ENCODE measurements at regions not wholly inside any gene's neighbourhood (a gene's known extent, or its start where the extent isn't known, plus 50 kb on each side); places are given as distances from the start of the nearest gene placed in this dataset.

GRCh38 chr15:91712286-91712685 lies 141.2 kb upstream of the SLCO3A1 start:
- H3K4me3 ChIP-seq (ENCODE audit: low read depth, low read length): no peak overlapping the region
- in situ Hi-C loops (cut with HindIII; ENCODE audit: low sequenced_read_pairs): no loop called here
- no peak for DNase-seq (ENCODE audit: low read depth)
- TF ChIP-seq CTCF (IDR thresholded peaks at IDR 0.05; ENCODE audit: low read depth, low read length, missing control alignments): no peak

GRCh38 chr15:91716536-91716935 lies 137.0 kb upstream of the SLCO3A1 start:
- in situ Hi-C loops (cut with HindIII; ENCODE audit: low sequenced_read_pairs): no loop called here
- H3K4me3 ChIP-seq (ENCODE audit: low read depth, low read length): no peak overlapping the region
- DNase-seq (ENCODE audit: low read depth): no peak
- no peak for TF ChIP-seq CTCF (IDR thresholded peaks at IDR 0.05; ENCODE audit: low read depth, low read length, missing control alignments)

- in situ Hi-C loops (cut with HindIII; ENCODE audit: low sequenced_read_pairs): no loop called here
- no peak for TF ChIP-seq CTCF (IDR thresholded peaks at IDR 0.05; ENCODE audit: low read depth, low read length, missing control alignments)
- no peak for DNase-seq (ENCODE audit: low read depth)
- H3K4me3 ChIP-seq (ENCODE audit: low read depth, low read length): no peak overlapping the region
These were observed 135.7 kb upstream of the SLCO3A1 start for GRCh38 chr15:91717811-91718210.

GRCh38 chr15:91723959-91724358 lies 129.5 kb upstream of the SLCO3A1 start:
- no peak for DNase-seq (ENCODE audit: low read depth)
- in situ Hi-C loops (cut with HindIII; ENCODE audit: low sequenced_read_pairs): no loop called here
- H3K4me3 ChIP-seq (ENCODE audit: low read depth, low read length): no peak overlapping the region
- TF ChIP-seq CTCF (IDR thresholded peaks at IDR 0.05; ENCODE audit: low read depth, low read length, missing control alignments): no peak

GRCh38 chr15:91733661-91734060 lies 119.8 kb upstream of the SLCO3A1 start:
- in situ Hi-C loops (cut with HindIII; ENCODE audit: low sequenced_read_pairs): no loop called here
- H3K4me3 ChIP-seq (ENCODE audit: low read depth, low read length): no peak overlapping the region
- no peak for DNase-seq (ENCODE audit: low read depth)
- no peak for TF ChIP-seq CTCF (IDR thresholded peaks at IDR 0.05; ENCODE audit: low read depth, low read length, missing control alignments)

GRCh38 chr15:91737151-91737818 lies 116.2 kb upstream of the SLCO3A1 start:
- no peak overlapping the region for H3K4me3 ChIP-seq (ENCODE audit: low read depth, low read length)
- no peak for DNase-seq (ENCODE audit: low read depth)
- in situ Hi-C loops (cut with HindIII; ENCODE audit: low sequenced_read_pairs): no loop called here
- no peak for TF ChIP-seq CTCF (IDR thresholded peaks at IDR 0.05; ENCODE audit: low read depth, low read length, missing control alignments)
